GM21786 (cell line): ENCODE measurements at regions not wholly inside any gene's neighbourhood (a gene's known extent, or its start where the extent isn't known, plus 50 kb on each side); places are given as distances from the start of the nearest gene placed in this dataset.

Experiments
- ATAC-seq: cut with Tn5 transposase; IDR thresholded peaks from one replicate; pipeline ENCODE4 v1.9.1; 2021; ENCODE audit not compliant: unreplicated experiment

GRCh38 chr12:84807249-84807648 is 105.3 kb downstream of the SLC6A15 start:
- ATAC-seq = no peak

DNA sequence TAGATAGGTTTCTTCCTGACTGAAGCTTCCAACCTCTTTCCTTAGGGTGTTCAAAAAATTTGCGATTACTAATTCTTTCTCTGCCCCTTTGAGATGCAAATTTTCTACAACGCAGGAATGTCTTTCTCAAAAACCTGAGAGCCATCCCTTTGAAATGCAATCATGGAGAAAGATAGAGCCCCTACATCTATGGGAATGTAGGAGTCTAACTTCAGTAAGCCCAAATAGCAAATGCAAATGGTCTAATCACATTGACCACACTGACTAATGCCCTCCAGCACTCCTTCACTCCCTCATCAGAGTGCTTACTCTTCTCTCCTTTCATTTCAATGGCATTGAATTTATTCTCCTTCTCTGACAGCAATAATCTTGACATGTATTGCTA is 107.1 kb downstream of the SLC6A15 start:
- no peak for ATAC-seq

DNA sequence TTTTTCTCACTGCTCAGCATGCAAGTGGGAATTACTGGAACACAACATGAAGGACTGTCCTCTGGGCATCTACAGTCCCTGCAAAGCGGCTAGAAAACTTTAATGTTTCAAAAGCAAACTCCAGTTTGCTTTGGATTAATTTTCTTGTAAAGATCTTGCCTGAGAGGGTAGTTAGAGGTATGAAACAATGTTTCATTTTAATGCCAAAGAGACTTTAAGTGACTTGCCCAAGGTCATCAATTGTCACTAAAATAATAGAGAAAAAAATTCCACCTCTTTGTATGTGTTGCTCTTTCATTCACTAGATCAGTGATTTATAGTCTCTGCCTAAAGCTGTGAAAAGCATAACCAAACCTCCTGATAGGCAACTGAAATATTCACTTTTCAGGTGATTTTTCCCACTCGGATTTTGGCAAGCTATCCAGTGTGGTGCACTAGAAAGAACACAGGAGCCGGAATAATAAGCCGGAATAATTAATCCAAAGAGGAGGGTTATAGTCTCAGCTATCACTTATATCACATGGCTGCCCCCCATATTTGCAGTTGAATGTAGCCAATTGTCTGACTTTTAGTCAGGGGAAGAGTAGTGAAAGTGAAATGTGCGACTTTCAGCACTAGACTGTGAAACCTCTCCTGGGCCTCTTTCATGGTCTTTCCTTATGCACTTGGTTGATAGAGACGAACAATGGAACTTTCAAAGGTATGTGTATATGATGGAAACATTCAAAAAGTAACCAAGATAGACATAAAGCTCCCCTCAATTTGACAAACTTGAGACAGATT is 107.7 kb downstream of the SLC6A15 start:
- no peak for ATAC-seq

DNA sequence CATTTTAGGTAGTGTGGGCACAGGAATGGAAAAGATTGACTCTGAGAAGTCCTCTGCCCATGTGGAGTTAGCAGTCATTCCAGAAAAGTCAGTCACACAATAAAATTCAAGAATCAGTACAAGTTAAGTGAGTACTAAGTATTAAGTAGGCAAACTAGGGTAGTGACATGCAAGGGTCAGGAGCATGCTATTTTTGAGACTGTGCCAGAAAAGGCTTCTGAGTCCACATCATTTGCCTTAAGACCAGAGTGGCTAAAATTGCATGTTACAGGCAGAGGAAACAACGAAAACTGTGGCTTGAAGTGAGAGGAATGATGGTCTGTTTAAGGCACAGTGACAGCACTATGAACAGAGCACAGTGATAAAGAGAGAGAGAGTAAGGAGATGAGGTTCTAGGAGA is 108.9 kb downstream of the SLC6A15 start:
- ATAC-seq = no peak

GRCh38 chr12:84802161-84802560 is 110.4 kb downstream of the SLC6A15 start:
- no peak for ATAC-seq

- no peak for ATAC-seq
These were observed 118.8 kb downstream of the SLC6A15 start for GRCh38 chr12:84793558-84794367.

- ATAC-seq = no peak
These were observed 121.2 kb downstream of the SLC6A15 start for GRCh38 chr12:84791444-84791843.

DNA sequence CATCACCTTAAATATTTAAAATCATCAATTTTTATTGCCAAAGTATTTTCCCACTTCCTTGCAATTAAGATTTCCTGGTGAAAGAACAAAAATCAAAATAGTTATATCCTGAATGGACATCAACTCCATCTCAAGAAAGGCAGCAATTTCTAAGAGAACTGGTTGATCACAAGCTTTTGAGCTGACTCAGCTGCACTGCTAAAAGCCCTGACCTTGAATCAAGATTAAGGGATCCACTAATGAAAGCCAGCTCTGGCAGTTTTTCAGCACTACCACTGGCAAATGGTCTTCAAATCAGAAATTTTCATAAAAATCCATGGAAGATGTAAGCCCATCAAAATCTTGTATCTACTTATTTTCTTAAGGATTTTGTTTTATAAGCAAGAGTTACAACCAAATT is 123.4 kb downstream of the SLC6A15 start:
- ATAC-seq = no peak

DNA sequence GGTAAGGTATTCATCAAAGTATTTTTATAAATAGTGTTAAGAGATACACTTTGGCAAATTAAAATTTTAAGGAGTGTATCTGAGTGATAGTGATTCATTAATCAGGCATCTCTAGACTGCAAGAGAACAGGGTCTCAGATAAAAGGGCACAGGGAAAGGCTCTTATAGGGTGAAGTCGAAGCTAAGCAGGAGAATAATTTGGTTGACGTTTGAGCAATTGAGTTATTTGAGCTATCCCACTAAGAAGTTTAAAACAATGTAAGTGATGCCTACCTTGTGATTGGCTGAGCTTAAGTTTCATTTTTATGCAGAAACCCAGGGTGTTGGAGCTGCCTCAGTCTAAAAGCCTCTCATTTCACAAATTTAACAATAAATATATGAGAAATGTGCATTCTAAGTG is 125.3 kb downstream of the SLC6A15 start:
- no peak for ATAC-seq

GRCh38 chr12:84786622-84787021 is 126.0 kb downstream of the SLC6A15 start:
- ATAC-seq = no peak

GRCh38 chr12:84785951-84786350 is 126.6 kb downstream of the SLC6A15 start:
- no peak for ATAC-seq

DNA sequence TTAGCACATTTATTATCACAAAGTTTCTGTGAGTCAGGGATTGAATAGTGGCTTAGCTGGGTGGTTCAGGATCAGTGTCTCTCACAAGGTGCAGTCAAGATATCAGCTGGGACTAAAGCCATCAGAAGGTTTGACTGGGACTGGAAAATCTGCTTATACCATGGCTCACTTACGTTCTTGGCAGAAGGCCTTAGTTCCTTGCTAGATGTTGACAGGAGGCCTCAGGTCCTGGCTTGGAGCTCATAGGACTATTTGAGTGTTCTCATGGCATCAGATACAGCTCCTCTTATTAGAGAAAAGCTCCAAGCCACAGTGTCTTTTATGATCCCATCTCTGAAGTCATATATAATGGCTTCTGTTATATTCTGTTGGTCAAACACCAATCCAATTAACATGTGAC is 127.3 kb downstream of the SLC6A15 start:
- no peak for ATAC-seq

DNA sequence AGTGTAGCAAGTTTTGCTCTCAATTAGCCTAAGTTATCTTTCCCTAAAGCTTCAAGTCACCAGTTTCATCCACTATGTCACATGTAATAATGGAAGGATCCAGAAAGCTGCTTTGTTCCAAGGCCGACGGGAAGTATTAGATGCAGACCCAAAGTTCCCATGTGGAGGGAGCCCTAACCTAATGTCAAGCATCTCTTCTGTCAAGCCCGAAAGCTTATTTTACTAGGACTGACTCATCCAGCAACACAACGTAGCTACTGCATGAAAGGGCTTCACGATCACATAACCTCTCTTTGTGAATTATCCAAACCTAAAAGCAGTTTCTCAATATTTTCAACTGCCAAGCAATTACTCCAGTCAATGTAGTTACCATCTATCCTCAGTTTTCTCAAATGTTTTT is 133.4 kb downstream of the SLC6A15 start:
- no peak for ATAC-seq

- no peak for ATAC-seq
These were observed 140.3 kb downstream of the SLC6A15 start for GRCh38 chr12:84772281-84772680.

GRCh38 chr12:84767079-84767478 is 145.5 kb downstream of the SLC6A15 start:
- ATAC-seq = no peak

GRCh38 chr12:84766375-84766774 is 146.2 kb downstream of the SLC6A15 start:
- no peak for ATAC-seq

DNA sequence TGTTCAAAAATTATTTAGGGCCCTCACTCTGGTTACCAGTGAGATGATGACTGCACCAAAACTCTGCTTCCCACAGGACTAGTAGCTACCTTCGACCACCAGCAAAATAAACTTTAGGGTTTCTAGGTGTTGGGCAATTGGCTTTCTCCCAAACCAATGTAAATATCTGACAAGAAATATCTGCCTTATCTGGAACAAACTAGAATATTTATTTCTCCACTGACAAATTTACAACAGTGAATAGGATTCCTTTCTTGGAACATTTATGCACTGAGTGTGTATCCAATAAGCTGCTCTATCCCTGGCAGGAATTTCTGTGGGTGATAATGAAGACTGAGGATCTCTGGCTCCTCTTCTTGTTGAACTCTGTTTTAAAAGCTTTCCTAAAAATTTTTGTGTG is 148.6 kb downstream of the SLC6A15 start:
- ATAC-seq = no peak

GRCh38 chr12:84763107-84763506 is 149.5 kb downstream of the SLC6A15 start:
- ATAC-seq = no peak

DNA sequence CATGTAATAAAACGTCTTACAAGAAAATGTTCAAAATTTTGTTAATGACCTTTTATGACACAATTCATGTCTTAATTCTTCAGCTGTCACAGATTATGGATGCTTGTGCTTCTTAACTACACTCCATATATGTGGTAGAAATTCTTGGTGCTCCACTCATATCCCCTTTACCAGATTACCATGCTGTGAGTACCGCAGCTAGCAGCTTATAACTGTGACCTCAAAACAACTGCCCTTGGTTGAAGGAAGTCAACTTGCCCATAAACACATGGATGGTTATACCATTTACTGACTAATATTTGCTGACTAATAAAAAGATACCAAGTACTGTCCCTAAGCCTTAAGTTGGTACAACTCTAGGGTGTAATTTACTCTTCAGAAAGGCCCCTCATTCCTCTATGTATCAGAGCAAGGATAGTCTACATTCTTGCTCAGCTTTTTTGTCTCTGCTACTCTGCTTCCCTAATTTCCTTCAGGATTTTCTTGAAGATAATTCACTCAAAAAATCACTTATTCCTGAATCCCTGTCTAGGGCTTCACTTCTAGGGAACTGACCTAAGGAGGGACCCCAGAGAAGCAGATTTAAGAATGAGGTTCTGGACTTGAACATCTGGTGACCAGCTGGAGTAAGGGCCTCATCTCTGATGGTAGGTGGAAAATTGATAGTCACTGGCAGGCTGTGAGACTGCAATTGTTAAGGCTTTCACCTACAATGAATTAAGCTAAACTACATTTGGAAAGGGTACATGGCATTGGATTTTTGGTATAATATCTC is 152.3 kb downstream of the SLC6A15 start:
- ATAC-seq = no peak

DNA sequence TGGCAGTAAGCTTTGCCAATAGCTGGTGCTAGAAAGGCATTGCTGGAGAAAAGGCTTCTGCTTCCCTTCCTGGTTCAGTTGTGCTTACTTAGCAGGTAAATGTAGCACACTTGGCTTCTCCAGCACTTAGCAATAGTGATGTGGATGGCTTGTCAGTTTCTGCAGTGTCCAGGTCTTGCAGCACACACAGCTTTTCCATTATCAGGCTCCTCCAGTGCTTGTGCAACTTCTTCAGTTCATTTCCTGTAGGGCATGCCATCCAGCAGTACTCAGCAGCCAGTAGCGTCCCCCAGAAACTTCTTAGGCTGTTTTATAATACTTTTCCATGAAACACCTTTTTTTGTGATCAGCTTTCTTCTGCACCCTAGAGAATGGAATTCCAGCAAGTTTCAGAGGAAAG is 154.6 kb downstream of the SLC6A15 start:
- no peak for ATAC-seq

- ATAC-seq = no peak
These were observed 155.6 kb downstream of the SLC6A15 start for GRCh38 chr12:84756961-84757360.

GRCh38 chr12:84745127-84745526 is 167.5 kb downstream of the SLC6A15 start:
- no peak for ATAC-seq
